Daoy (cell line): ENCODE measurements at regions not wholly inside any gene's neighbourhood (a gene's known extent, or its start where the extent isn't known, plus 50 kb on each side); places are given as distances from the start of the nearest gene placed in this dataset.

Experiments used
- DNase-seq: peaks from one replicate; pipeline ENCODE4 v3.0.0-alpha.2; 2015; ENCODE audit warnings: low read depth

DNA sequence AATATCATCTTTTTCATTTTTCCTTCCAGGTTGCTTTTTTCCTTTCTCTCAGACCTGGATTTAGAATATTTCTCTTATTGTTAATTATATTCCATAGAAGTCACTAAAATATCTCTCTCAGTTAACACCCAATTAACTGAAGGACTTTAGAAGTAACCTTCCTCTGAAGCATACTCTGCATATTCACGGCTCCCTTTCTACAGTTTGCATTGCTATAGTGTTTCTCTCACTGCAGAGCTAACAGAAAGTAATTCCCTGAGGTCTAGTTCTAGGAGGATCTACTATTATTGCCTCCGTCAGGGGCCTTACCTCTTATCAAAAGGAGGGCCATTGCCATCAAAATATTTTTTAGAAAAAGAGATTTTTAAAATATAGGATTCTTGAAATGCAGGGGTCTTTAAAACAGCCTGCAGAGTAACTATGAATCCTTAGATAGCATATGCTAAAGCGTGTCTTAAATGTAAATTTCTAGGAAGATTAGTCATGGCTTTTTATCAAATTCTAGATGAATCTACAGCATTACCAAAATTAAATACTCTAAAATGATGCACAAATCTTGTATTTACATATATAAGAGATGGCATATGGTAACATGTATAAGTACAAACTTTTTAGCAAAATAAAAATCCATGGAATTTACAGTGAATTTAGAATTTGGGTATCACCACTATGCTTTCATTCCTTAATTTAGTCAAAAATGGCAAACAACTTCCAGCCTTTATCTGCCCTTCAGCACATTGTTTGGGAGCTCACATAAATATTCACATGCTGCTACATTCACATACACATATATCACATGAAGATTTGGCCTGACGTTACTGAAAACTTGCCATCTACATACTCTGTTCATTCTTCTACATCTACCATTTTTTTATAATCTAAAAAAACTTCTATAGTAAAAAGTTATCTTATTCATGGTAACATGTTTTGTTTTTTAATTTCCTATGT is 696.8 kb downstream of the OTOL1 start:
- DNase-seq, result no peak

- DNase-seq, result no peak
These were observed 698.5 kb downstream of the OTOL1 start for GRCh38 chr3:162195147-162195546.

DNA sequence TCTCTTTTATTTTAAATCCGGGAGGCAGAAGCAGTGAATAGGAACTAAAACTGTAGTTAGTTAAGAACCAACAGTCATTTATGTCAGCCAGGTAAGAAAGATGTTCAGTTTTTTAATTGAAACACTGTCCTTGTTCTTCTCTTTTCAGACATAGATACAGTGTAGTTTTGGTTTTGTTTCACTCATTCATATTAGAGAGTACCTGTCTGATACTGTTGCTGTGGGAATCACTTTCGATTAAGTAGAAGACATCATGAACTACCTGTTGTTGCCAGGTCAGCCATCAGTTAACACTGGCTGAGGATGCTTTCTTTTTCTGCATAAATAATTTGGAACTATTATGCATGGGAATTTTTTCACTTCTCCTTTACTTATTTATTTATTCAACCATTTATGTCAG is 700.4 kb downstream of the OTOL1 start:
- DNase-seq, result no peak

- DNase-seq, result no peak
These were observed 704.2 kb downstream of the OTOL1 start for GRCh38 chr3:162200836-162201235.

GRCh38 chr3:162206648-162207047 is 710.0 kb downstream of the OTOL1 start:
- DNase-seq, result no peak

GRCh38 chr3:162211470-162211869 is 714.9 kb downstream of the OTOL1 start:
- DNase-seq, result no peak

DNA sequence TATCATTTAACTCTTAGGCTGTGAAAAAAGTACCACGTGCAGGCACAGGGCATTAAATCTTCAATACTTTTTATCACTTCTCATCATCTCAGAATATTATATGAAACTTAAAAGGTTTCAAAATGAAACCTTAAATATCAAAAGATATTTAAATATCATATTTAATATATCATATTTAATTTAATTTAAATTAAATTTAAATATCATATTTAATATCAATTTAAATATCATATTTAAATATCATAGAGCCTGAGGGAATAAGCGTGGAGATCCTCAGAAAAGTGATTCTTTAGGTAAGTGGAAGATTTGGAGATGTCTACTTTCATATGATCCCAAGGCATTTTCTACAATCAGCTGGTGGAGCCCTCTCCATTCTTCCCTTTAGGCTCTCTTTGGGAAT is 716.6 kb downstream of the OTOL1 start:
- no peak for DNase-seq

DNA sequence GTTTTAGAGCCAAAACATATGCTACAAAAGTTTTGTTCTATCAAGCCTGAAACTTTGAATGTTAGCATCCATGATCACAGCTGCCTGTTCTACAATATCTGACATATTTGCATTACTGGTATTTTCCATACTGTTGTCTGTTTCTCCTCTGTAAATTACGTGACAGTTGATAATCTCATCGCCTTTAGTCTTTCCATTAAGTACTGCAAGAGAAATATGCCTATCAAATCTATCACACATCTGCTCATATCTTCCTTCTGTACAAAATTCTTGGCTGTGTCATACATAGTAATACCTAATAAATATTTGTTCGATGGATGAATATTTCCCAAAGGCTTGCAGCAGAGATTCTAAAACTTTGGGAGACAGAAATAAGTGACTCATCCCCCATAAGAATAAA is 717.3 kb downstream of the OTOL1 start:
- DNase-seq, result no peak

GRCh38 chr3:162217647-162218046 is 721.0 kb downstream of the OTOL1 start:
- DNase-seq, result no peak

DNA sequence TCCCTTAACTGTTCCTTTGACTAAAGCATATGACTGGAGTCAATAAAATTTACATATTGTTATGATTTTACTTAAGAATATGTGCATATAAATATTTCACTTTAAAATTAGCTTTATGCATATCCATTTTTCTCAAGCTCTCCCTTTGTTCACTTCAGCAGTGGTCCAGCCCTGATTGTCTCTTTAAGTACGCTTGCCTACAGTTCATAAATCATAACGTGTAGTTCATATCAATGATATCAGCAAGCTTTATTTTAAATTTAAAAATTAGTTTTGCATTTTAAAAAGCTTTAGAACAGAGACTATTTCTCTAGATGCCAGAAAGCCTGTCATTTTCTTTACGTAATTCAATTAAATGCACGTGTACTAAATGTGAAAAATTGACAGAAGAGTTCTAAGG is 721.9 kb downstream of the OTOL1 start:
- DNase-seq, result no peak

DNA sequence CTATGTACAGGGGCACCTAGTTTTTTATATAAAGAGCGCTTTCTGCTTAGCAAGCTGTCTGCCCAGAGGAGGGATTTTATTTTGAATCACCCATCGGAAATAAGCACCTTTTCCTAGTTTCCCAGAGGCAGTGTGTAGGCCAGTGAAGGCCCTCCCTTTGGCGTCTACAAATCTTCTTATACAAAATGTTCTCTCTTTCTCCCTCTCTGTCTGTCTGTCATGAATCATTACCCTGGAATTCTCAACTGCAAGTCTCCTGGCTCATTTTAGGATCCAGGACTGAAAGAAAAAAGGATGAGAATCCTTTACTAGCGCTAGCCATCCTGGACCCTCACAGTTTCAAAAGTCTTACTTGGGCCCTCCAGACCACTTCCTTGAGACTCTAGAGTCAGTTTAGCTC is 728.1 kb downstream of the OTOL1 start:
- no peak for DNase-seq

- no peak for DNase-seq
These were observed 740.3 kb downstream of the OTOL1 start for GRCh38 chr3:162236949-162237348.

GRCh38 chr3:162250782-162251181 is 754.2 kb downstream of the OTOL1 start:
- DNase-seq, result no peak

DNA sequence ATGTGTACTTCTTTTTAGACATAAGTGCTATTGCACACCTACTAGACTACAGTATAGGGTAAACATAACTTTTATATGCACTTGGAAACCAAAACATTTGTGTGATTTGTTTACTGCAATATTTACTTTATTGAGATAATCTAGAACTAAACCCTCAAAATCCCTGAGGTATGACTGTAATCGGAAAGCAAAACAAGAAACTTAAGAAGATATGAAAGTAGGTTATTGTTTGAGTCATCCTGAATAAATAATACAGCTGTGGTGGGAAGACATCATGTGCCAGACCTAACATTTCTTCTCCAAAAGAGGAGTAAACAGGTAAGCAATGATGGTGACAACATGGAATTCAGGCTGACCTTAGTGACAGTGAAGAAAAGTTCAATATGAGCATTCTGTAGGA is 765.5 kb downstream of the OTOL1 start:
- no peak for DNase-seq

GRCh38 chr3:162263596-162263995 is 767.0 kb downstream of the OTOL1 start:
- DNase-seq, result no peak

GRCh38 chr3:162269636-162270458 is 773.2 kb downstream of the OTOL1 start:
- no peak for DNase-seq

DNA sequence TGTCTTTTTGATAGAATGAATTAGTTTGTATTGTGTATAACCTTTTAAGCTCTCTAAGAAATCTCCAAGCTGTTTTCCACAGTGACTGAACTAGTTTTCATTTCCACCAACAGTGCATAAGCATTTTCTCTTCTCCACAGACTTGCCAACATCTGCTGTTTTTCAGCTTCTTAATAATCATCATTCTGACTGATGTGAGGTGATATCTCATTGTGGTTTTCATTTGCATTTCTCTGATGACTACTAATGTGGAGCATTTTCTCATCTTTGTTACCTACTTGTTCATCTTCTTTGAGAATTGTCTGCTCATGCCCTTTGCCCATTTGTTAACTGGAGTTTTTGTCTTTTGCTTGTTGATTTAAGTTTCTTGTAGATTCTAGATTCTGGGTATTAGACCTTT is 777.5 kb downstream of the OTOL1 start:
- no peak for DNase-seq

GRCh38 chr3:162278834-162279233 is 782.2 kb downstream of the OTOL1 start:
- DNase-seq, result no peak

GRCh38 chr3:162285259-162285658 is 788.7 kb downstream of the OTOL1 start:
- no peak for DNase-seq

DNA sequence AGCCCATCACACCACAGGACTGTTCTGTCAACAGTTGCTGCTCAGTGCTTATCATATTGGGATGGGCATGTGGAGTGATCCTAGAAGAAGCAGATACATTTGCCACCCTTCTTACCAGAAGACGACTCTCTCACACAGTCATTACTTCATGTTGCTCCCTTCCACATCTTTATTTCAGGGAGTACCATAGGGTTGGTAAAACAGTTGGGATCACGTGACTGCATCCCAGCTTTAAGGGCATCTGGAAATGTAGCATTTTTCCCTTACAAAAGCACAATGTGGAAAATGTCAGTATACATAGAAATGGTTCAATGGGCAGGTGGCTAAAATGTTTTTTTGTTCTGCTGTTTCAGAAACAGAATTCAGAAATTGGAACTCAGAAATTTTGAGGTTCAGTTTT is 791.0 kb downstream of the OTOL1 start:
- no peak for DNase-seq

GRCh38 chr3:162292409-162292808 is 795.8 kb downstream of the OTOL1 start:
- DNase-seq, result no peak

GRCh38 chr3:162295323-162295983 is 798.8 kb downstream of the OTOL1 start:
- peak; percentile 61 for DNase-seq
